Endothelial cell of umbilical vein (primary cell): ENCODE measurements at regions not wholly inside any gene's neighbourhood (a gene's known extent, or its start where the extent isn't known, plus 50 kb on each side); places are given as distances from the start of the nearest gene placed in this dataset.

Source experiments
- CTCF ChIP-seq, 2 donors: IDR thresholded peaks; 1 replicate in 1 of 2; 2 replicates in 1 of 2; pipeline ENCODE4 v1.5.1; 2011; ENCODE audit warnings: low read length in 2 of 2, mild to moderate bottlenecking in 2 of 2, moderate library complexity in 2 of 2, control low read depth in 1 of 2, inconsistent platforms in 1 of 2, low read depth in 1 of 2; ENCODE audit not compliant: insufficient read depth in 1 of 2; ENCODE audit errors: extremely low read depth in 1 of 2
- POLR2A ChIP-seq: IDR thresholded peaks from 2 replicates; pipeline ENCODE4 v1.6.1; 2012; ENCODE audit warnings: low read depth, mild to moderate bottlenecking, control low read depth, low read length
- POLR2AphosphoS5 ChIP-seq: IDR thresholded peaks from 2 replicates; pipeline ENCODE4 v1.6.1; 2012; ENCODE audit warnings: low read depth, mild to moderate bottlenecking, control low read depth, low read length, moderate library complexity; ENCODE audit not compliant: insufficient read depth

- TF ChIP-seq POLR2A (no peak), CTCF (IDR thresholded peaks at IDR 0.05; ENCODE audit: extremely low read depth in 1 of 2, insufficient read depth in 1 of 2, low read depth in 1 of 2, low read length in 2 of 2) (no peak), POLR2AphosphoS5 (no peak)
Observed at GRCh38 chr1:209427277-209427676, 156.2 kb upstream of the CAMK1G start.
